ENCODE measurements at regions not wholly inside any gene's neighbourhood (a gene's known extent, or its start where the extent isn't known, plus 50 kb on each side); places are given as distances from the start of the nearest gene placed in this dataset.

GRCh38 chr3:66885326-66886000 lies 112.6 kb upstream of the KBTBD8 start (continued):
- TF ChIP-seq, protein P1, sequence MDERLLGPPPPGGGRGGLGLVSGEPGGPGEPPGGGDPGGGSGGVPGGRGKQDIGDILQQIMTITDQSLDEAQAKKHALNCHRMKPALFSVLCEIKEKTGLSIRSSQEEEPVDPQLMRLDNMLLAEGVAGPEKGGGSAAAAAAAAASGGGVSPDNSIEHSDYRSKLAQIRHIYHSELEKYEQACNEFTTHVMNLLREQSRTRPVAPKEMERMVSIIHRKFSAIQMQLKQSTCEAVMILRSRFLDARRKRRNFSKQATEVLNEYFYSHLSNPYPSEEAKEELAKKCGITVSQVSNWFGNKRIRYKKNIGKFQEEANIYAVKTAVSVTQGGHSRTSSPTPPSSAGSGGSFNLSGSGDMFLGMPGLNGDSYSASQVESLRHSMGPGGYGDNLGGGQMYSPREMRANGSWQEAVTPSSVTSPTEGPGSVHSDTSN (CRISPR knock-in tag; IDR thresholded peaks at IDR 0.05; ENCODE audit: low read depth), result no peak
- TF ChIP-seq, protein P1 (tag; conservative IDR thresholded peaks at IDR 0.05; ENCODE audit: low read depth), result peak; percentile 52; the same call in 1 of the 2 replicates
- no peak for TF ChIP-seq ZNF707 (CRISPR knock-in tag; conservative IDR thresholded peaks at IDR 0.05)
- TF ChIP-seq, protein P2, sequence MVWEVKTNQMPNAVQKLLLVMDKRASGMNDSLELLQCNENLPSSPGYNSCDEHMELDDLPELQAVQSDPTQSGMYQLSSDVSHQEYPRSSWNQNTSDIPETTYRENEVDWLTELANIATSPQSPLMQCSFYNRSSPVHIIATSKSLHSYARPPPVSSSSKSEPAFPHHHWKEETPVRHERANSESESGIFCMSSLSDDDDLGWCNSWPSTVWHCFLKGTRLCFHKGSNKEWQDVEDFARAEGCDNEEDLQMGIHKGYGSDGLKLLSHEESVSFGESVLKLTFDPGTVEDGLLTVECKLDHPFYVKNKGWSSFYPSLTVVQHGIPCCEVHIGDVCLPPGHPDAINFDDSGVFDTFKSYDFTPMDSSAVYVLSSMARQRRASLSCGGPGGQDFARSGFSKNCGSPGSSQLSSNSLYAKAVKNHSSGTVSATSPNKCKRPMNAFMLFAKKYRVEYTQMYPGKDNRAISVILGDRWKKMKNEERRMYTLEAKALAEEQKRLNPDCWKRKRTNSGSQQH (CRISPR knock-in tag; IDR thresholded peaks at IDR 0.05), result no peak
- no peak for TF ChIP-seq ZNF121 (CRISPR knock-in tag; conservative IDR thresholded peaks at IDR 0.05)
- no peak for TF ChIP-seq DNMT1 (IDR thresholded peaks at IDR 0.05)
- TF ChIP-seq HNRNPH1 (optimal IDR thresholded peaks at IDR 0.05; ENCODE audit: low read depth, low read length), result no peak
- no peak for TF ChIP-seq FOXP1 (CRISPR knock-in tag; IDR thresholded peaks at IDR 0.05)
- TF ChIP-seq, protein P3, sequence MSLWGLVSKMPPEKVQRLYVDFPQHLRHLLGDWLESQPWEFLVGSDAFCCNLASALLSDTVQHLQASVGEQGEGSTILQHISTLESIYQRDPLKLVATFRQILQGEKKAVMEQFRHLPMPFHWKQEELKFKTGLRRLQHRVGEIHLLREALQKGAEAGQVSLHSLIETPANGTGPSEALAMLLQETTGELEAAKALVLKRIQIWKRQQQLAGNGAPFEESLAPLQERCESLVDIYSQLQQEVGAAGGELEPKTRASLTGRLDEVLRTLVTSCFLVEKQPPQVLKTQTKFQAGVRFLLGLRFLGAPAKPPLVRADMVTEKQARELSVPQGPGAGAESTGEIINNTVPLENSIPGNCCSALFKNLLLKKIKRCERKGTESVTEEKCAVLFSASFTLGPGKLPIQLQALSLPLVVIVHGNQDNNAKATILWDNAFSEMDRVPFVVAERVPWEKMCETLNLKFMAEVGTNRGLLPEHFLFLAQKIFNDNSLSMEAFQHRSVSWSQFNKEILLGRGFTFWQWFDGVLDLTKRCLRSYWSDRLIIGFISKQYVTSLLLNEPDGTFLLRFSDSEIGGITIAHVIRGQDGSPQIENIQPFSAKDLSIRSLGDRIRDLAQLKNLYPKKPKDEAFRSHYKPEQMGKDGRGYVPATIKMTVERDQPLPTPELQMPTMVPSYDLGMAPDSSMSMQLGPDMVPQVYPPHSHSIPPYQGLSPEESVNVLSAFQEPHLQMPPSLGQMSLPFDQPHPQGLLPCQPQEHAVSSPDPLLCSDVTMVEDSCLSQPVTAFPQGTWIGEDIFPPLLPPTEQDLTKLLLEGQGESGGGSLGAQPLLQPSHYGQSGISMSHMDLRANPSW (CRISPR knock-in tag; IDR thresholded peaks at IDR 0.05), result no peak
